HEK293 (cell line): ENCODE measurements at regions not wholly inside any gene's neighbourhood (a gene's known extent, or its start where the extent isn't known, plus 50 kb on each side); places are given as distances from the start of the nearest gene placed in this dataset.

Experiments used
- CTCF ChIA-PET: fragments of 350-600 bp; formaldehyde crosslinking; extraction: SDS; loops from one replicate; lab custom pipeline; 2021; ENCODE audit warnings: antibody characterized with exemption; lab: Yijun Ruan, JAX
- POLR2A ChIA-PET: fragments of 300-600 bp; formaldehyde crosslinking; extraction: SDS; loops from one replicate; lab custom pipeline; 2020; ENCODE audit warnings: antibody characterized with exemption, inconsistent platforms; lab: Yijun Ruan, JAX
- H3K27ac ChIP-seq: fragments of 200-500 bp; sonication (Bioruptor generic); 2 replicates; pipeline ENCODE4 v1.5.1; 2014; ENCODE audit warnings: low read depth, low read length, control low read depth, inconsistent platforms; ENCODE audit errors: extremely low read depth
- H3K36me3 ChIP-seq, 2 experiments: fragments of 200-500 bp in 1 of 2; sonication (Bioruptor generic) in 1 of 2; 1 replicate in 1 of 2; 2 replicates in 1 of 2; pipeline ENCODE4 v1.5.1; 2014 to 2017; ENCODE audit warnings: inconsistent platforms in 2 of 2, low read length in 2 of 2; ENCODE audit not compliant: control insufficient read depth in 2 of 2, insufficient read depth in 1 of 2
- H3K4me1 ChIP-seq: fragments of 200-500 bp; sonication (Bioruptor generic); 2 replicates; pipeline ENCODE4 v1.5.1; 2014; ENCODE audit warnings: mild to moderate bottlenecking, low read length, inconsistent platforms; ENCODE audit not compliant: control insufficient read depth, insufficient read depth
- H3K4me3 ChIP-seq: 2 replicates; pipeline ENCODE4 v1.5.1; 2011; ENCODE audit warnings: low read depth, mild to moderate bottlenecking, control low read depth, low read length, moderate library complexity
- H3K9me3 ChIP-seq: fragments of 200-500 bp; sonication (Bioruptor generic); 2 replicates; pipeline ENCODE4 v1.5.1; 2014; ENCODE audit warnings: low read depth, low read length, inconsistent platforms; ENCODE audit not compliant: control insufficient read depth, insufficient read depth
- INSM2 ChIP-seq: fragments of 450-650 bp; formaldehyde crosslinking; IDR thresholded peaks from 2 replicates; pipeline ENCODE4 v1.5.1; 2016; ENCODE audit warnings: missing biosample characterization, missing genetic modification characterization
- SP7 ChIP-seq: fragments of 450-650 bp; formaldehyde crosslinking; IDR thresholded peaks from 2 replicates; pipeline ENCODE4 v1.5.1; 2016; ENCODE audit warnings: missing biosample characterization, missing genetic modification characterization
- TRIM28 ChIP-seq: IDR thresholded peaks from 2 replicates; pipeline ENCODE4 v1.6.1; 2011; ENCODE audit warnings: low read length, control low read depth, borderline replicate concordance
- ZBTB20 ChIP-seq: fragments of 450-650 bp; formaldehyde crosslinking; IDR thresholded peaks from 2 replicates; pipeline ENCODE4 v1.5.1; 2016; ENCODE audit warnings: missing biosample characterization, missing genetic modification characterization
- ZBTB7A ChIP-seq: fragments of 450-650 bp; formaldehyde crosslinking; IDR thresholded peaks from 2 replicates; pipeline ENCODE4 v1.5.1; 2016; ENCODE audit warnings: low read depth, missing biosample characterization, missing genetic modification characterization
- ZBTB8A ChIP-seq: fragments of 450-650 bp; formaldehyde crosslinking; IDR thresholded peaks from 2 replicates; pipeline ENCODE4 v1.5.1; 2016; ENCODE audit warnings: missing biosample characterization, missing genetic modification characterization
- ZNF132 ChIP-seq: fragments of 450-650 bp; formaldehyde crosslinking; IDR thresholded peaks from 2 replicates; pipeline ENCODE4 v1.5.1; 2017; ENCODE audit warnings: missing biosample characterization, missing genetic modification characterization, borderline replicate concordance
- ZNF148 ChIP-seq: fragments of 450-650 bp; formaldehyde crosslinking; IDR thresholded peaks from 2 replicates; pipeline ENCODE4 v1.5.0; 2017; ENCODE audit warnings: missing biosample characterization, missing genetic modification characterization, borderline replicate concordance
- ZNF2 ChIP-seq: fragments of 450-650 bp; formaldehyde crosslinking; IDR thresholded peaks from 2 replicates; pipeline ENCODE4 v1.5.1; 2016; ENCODE audit warnings: missing biosample characterization, missing genetic modification characterization
- ZNF214 ChIP-seq: fragments of 450-650 bp; formaldehyde crosslinking; IDR thresholded peaks from 2 replicates; pipeline ENCODE4 v1.5.1; 2017; ENCODE audit warnings: missing biosample characterization, mild to moderate bottlenecking, missing genetic modification characterization, borderline replicate concordance
- ZNF311 ChIP-seq: fragments of 450-650 bp; formaldehyde crosslinking; IDR thresholded peaks from 2 replicates; pipeline ENCODE4 v1.5.1; 2017; ENCODE audit warnings: missing biosample characterization, missing genetic modification characterization, borderline replicate concordance
- ZNF366 ChIP-seq: fragments of 450-650 bp; formaldehyde crosslinking; conservative IDR thresholded peaks from 2 replicates; pipeline ENCODE4 v1.5.1; 2016; ENCODE audit warnings: missing biosample characterization, missing genetic modification characterization
- ZNF521 ChIP-seq: fragments of 450-650 bp; formaldehyde crosslinking; IDR thresholded peaks from 2 replicates; pipeline ENCODE4 v1.5.1; 2017; ENCODE audit warnings: missing biosample characterization, mild to moderate bottlenecking, missing genetic modification characterization
- ZNF544 ChIP-seq: fragments of 450-650 bp; formaldehyde crosslinking; IDR thresholded peaks from 2 replicates; pipeline ENCODE4 v1.5.0; 2017; ENCODE audit warnings: missing biosample characterization, missing genetic modification characterization
- ZNF561 ChIP-seq: fragments of 450-650 bp; IDR thresholded peaks from 2 replicates; pipeline ENCODE4 v1.5.1; 2018; ENCODE audit warnings: missing biosample characterization, missing genetic modification characterization, borderline replicate concordance
- ZNF596 ChIP-seq: fragments of 450-650 bp; IDR thresholded peaks from 2 replicates; pipeline ENCODE4 v1.5.0; 2018; ENCODE audit warnings: missing biosample characterization, mild to moderate bottlenecking, missing genetic modification characterization, moderate library complexity
- ZNF701 ChIP-seq: fragments of 450-650 bp; formaldehyde crosslinking; IDR thresholded peaks from 2 replicates; pipeline ENCODE4 v1.5.1; 2016; ENCODE audit warnings: missing biosample characterization, missing genetic modification characterization
- ZNF785 ChIP-seq: fragments of 450-650 bp; formaldehyde crosslinking; IDR thresholded peaks from 2 replicates; pipeline ENCODE4 v1.5.1; 2016; ENCODE audit warnings: missing biosample characterization, missing genetic modification characterization
- ZNF837 ChIP-seq: fragments of 450-650 bp; formaldehyde crosslinking; IDR thresholded peaks from 2 replicates; pipeline ENCODE4 v1.5.1; 2016; ENCODE audit warnings: missing biosample characterization, missing genetic modification characterization
- ZXDB ChIP-seq: fragments of 450-650 bp; formaldehyde crosslinking; IDR thresholded peaks from 2 replicates; pipeline ENCODE4 v1.5.1; 2016; ENCODE audit warnings: missing biosample characterization, missing genetic modification characterization
- TF ChIP-seq, protein P1 (sequence below): fragments of 450-650 bp; formaldehyde crosslinking; optimal IDR thresholded peaks from 2 replicates; pipeline ENCODE3; 2016; ENCODE audit warnings: missing biosample characterization, mild to moderate bottlenecking, missing genetic modification characterization

GRCh38 chr2:175355246-175355645 lies 173.7 kb upstream of the ATP5MC3 start:
- TF ChIP-seq ZBTB7A (tag by site-specific recombination) (no peak), ZNF785 (tag by site-specific recombination) (no peak), ZNF214 (tag by site-specific recombination) (no peak), ZXDB (tag by site-specific recombination) (no peak), ZNF596 (no peak), ZBTB8A (no peak), ZNF521 (no peak), ZNF544 (tag by site-specific recombination) (no peak)
- TF ChIP-seq, protein P1, sequence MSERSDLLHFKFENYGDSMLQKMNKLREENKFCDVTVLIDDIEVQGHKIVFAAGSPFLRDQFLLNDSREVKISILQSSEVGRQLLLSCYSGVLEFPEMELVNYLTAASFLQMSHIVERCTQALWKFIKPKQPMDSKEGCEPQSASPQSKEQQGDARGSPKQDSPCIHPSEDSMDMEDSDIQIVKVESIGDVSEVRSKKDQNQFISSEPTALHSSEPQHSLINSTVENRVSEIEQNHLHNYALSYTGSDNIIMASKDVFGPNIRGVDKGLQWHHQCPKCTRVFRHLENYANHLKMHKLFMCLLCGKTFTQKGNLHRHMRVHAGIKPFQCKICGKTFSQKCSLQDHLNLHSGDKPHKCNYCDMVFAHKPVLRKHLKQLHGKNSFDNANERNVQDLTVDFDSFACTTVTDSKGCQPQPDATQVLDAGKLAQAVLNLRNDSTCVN (tag by site-specific recombination) = no peak
- Histone ChIP-seq H3K36me3 (no peaks in the 10 kb centered on the region), H3K4me1 (no peaks in the 10 kb centered on the region), H3K9me3 (no peaks in the 10 kb centered on the region), H3K27ac (no peak overlapping the region), H3K4me3 (no peak overlapping the region)
- POLR2A ChIA-PET = no interaction called here
- CTCF ChIA-PET = interaction anchor here (0.9 to 1.2 kb wide), 2 partner anchors 12 to 26 kb away, joined by 3 to 6 read pairs; no protein-coding TSS in a partner anchor

DNA sequence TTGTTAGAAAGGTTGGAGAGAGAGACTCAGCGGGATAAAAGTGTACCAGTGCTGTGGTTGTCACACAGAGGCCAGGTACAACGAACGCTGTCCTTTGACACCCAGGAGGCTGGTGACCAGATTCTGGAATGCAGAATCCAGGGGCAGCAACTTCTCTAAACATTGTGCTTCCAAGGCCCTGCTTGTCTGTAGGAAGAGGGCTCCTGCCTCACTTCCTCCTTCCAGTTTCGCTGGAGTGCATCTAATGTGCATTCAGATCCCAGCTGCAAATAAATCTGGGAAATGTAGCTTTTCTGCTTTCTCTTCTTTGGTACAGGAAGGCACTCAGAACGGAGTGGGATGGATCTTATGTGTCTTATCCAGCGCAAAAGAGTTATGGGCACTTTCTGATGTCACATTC lies 171.8 kb upstream of the ATP5MC3 start:
- no peak for TF ChIP-seq INSM2 (tag by site-specific recombination)
- no peak for TF ChIP-seq ZNF148 (tag by site-specific recombination)
- TF ChIP-seq ZNF561 = no peak
- no peak for TF ChIP-seq ZNF132 (tag by site-specific recombination)
- no peak for TF ChIP-seq ZBTB20 (tag by site-specific recombination)
- no peak for TF ChIP-seq TRIM28
- TF ChIP-seq ZNF2 = no peak
- TF ChIP-seq ZNF837 (tag by site-specific recombination) = no peak
- no peak for TF ChIP-seq ZNF311 (tag by site-specific recombination)
- no peak for TF ChIP-seq ZNF366 (tag by site-specific recombination)
- no peak for TF ChIP-seq ZNF701
- TF ChIP-seq SP7 = no peak
- TF ChIP-seq, all 188 proteins: peak for 0
- H3K4me3 ChIP-seq = no peak overlapping the region
- H3K36me3 ChIP-seq = no peaks in the 10 kb centered on the region
- no peaks in the 10 kb centered on the region for H3K4me1 ChIP-seq
- no peak overlapping the region for H3K27ac ChIP-seq
- H3K9me3 ChIP-seq = no peaks in the 10 kb centered on the region
- POLR2A ChIA-PET = interaction anchor here (0.7 kb wide), 1 partner anchor 247 kb away, joined by 3 read pairs; no protein-coding TSS in a partner anchor
- CTCF ChIA-PET = no interaction called here
